SK-N-MC (cell line): ENCODE measurements at regions not wholly inside any gene's neighbourhood (a gene's known extent, or its start where the extent isn't known, plus 50 kb on each side); places are given as distances from the start of the nearest gene placed in this dataset.
"Not testable (repeated sequence)": the region's sequence is repeated elsewhere in the genome, so short reads cannot be mapped to it uniquely, and the experiment has no call there.

ENCODE experiments used
- DNase-seq: peaks from one replicate; pipeline ENCODE4 v3.0.0-alpha.2; 2011; ENCODE audit warnings: low read depth, low spot score
- H3K27ac ChIP-seq: fragments of 200-600 bp; sonication (generic); 2 replicates; pipeline ENCODE4 v1.5.1; 2016; ENCODE audit warnings: mixed run types
- H3K36me3 ChIP-seq: fragments of 200-600 bp; sonication (generic); 2 replicates; pipeline ENCODE4 v1.6.1; 2017; ENCODE audit warnings: antibody characterized with exemption, low read length, mixed read lengths; ENCODE audit not compliant: insufficient read depth
- H3K4me3 ChIP-seq: fragments of 200-600 bp; sonication (generic); 2 replicates; pipeline ENCODE4 v1.5.1; 2016
- H3K9ac ChIP-seq: fragments of 200-600 bp; sonication (generic); 2 replicates; pipeline ENCODE4 v1.8.0; 2017; ENCODE audit warnings: mixed run types, mixed read lengths; ENCODE audit not compliant: insufficient read length
- H3K9me3 ChIP-seq: fragments of 200-600 bp; sonication (generic); 2 replicates; pipeline ENCODE4 v1.6.1; 2017; ENCODE audit warnings: low read depth, mild to moderate bottlenecking, antibody characterized with exemption, low read length, moderate library complexity, mixed read lengths
- EZH2 ChIP-seq: fragments of 200-600 bp; sonication (generic); IDR thresholded peaks from one replicate; pipeline ENCODE4 v1.6.1; 2017; ENCODE audit warnings: antibody characterized with exemption
- FOXP2 ChIP-seq: optimal IDR thresholded peaks from 2 replicates; pipeline ENCODE3; 2011; ENCODE audit warnings: mild to moderate bottlenecking, moderate library complexity; ENCODE audit not compliant: insufficient read depth; ENCODE audit errors: extremely low read length, control extremely low read depth
- POLR2AphosphoS5 ChIP-seq: IDR thresholded peaks from 2 replicates; pipeline ENCODE4 v1.6.1; 2012; ENCODE audit warnings: mild to moderate bottlenecking, low read depth, low read length, borderline replicate concordance

GRCh38 chr12:79997096-79997791 is 62.3 kb upstream of the PPP1R12A start:
- Histone ChIP-seq H3K27ac (no peak overlapping the region), H3K9ac (no peak overlapping the region), H3K9me3 (no peaks in the 10 kb centered on the region), H3K36me3 (no peaks in the 10 kb centered on the region), H3K4me3 (no peak overlapping the region)
- DNase-seq, result no peak
- TF ChIP-seq FOXP2 (no peak), POLR2AphosphoS5 (no peak)

GRCh38 chr12:79995385-79996084 is 60.6 kb upstream of the PPP1R12A start:
- H3K4me3 ChIP-seq, H3K9ac ChIP-seq, H3K36me3 ChIP-seq, H3K27ac ChIP-seq, H3K9me3 ChIP-seq, DNase-seq: not testable (repeated sequence)

GRCh38 chr12:79993106-79993862 is 58.4 kb upstream of the PPP1R12A start:
- Histone ChIP-seq H3K9ac (no peak overlapping the region), H3K9me3 (no peaks in the 10 kb centered on the region), H3K4me3 (no peak overlapping the region), H3K27ac (no peak overlapping the region), H3K36me3 (no peaks in the 10 kb centered on the region)
- TF ChIP-seq POLR2AphosphoS5, result no peak
- no peak for TF ChIP-seq EZH2
- TF ChIP-seq FOXP2, result no peak
- DNase-seq, result no peak

- TF ChIP-seq EZH2 (no peak), POLR2AphosphoS5 (no peak), FOXP2 (no peak)
- no peak overlapping the region for H3K27ac ChIP-seq
Measured at GRCh38 chr12:79991586-79991985, 56.7 kb upstream of the PPP1R12A start.

GRCh38 chr12:79990509-79991338 is 55.8 kb upstream of the PPP1R12A start:
- not testable (repeated sequence) for DNase-seq, H3K27ac ChIP-seq, H3K4me3 ChIP-seq, H3K36me3 ChIP-seq, H3K9me3 ChIP-seq, H3K9ac ChIP-seq

More at GRCh38 chr12:79991586-79991985, 56.7 kb upstream of the PPP1R12A start:
- no peaks in the 10 kb centered on the region for H3K36me3 ChIP-seq
- H3K4me3 ChIP-seq, result no peak overlapping the region
- no peak overlapping the region for H3K9ac ChIP-seq
- no peak for DNase-seq
- H3K9me3 ChIP-seq, result no peaks in the 10 kb centered on the region

GRCh38 chr12:79988368-79988767 is 53.5 kb upstream of the PPP1R12A start:
- Histone ChIP-seq H3K9me3 (no peaks in the 10 kb centered on the region), H3K9ac (no peak overlapping the region), H3K4me3 (no peak overlapping the region), H3K36me3 (no peaks in the 10 kb centered on the region), H3K27ac (no peak overlapping the region)
- DNase-seq, result no peak
- TF ChIP-seq EZH2, result no peak
- no peak for TF ChIP-seq POLR2AphosphoS5
- no peak for TF ChIP-seq FOXP2

- DNase-seq, result no peak
- no peak overlapping the region for H3K9ac ChIP-seq
- TF ChIP-seq POLR2AphosphoS5 (no peak), EZH2 (no peak), FOXP2 (no peak)
- H3K36me3 ChIP-seq, result no peaks in the 10 kb centered on the region
- H3K4me3 ChIP-seq, result no peak overlapping the region
- no peak overlapping the region for H3K27ac ChIP-seq
- H3K9me3 ChIP-seq, result no peaks in the 10 kb centered on the region
Measured at GRCh38 chr12:79987731-79988130, 52.8 kb upstream of the PPP1R12A start.
